GM18507 (cell line): ENCODE measurements at regions not wholly inside any gene's neighbourhood (a gene's known extent, or its start where the extent isn't known, plus 50 kb on each side); places are given as distances from the start of the nearest gene placed in this dataset.
"Not testable (repeated sequence)": the region's sequence is repeated elsewhere in the genome, so short reads cannot be mapped to it uniquely, and the experiment has no call there.

Source experiments
- DNase-seq: peaks from one replicate; pipeline ENCODE4 v3.0.0; 2011; ENCODE audit warnings: low read depth; ENCODE audit not compliant: insufficient read length; ENCODE audit errors: extremely low spot score
- FAIRE-seq: peaks from 2 replicates; lab custom pipeline; 2011; peaks lifted over from hg19 to GRCh38; lab: Jason Lieb, UNC

DNA sequence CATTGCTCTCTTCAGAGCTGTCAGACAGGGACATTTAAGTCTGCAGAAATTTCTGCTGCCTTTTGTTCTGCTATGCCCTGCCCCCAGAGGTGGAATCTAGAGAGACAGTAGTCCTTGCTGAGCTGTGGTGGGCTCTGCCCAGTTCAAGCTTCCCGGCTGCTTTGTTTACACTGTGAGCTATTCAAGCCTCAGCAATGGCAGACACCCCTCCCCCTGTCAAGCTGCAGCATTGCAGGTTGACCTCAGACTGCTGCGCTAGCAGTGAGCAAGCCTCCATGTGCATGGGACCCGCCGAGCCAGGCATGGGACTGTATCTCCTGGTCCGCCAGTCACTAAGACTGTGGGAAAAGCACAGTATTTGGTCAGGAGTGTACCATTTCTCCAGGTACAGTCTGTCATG lies 53.6 kb upstream of the MAPK10 start:
- not testable (repeated sequence) for FAIRE-seq, DNase-seq

DNA sequence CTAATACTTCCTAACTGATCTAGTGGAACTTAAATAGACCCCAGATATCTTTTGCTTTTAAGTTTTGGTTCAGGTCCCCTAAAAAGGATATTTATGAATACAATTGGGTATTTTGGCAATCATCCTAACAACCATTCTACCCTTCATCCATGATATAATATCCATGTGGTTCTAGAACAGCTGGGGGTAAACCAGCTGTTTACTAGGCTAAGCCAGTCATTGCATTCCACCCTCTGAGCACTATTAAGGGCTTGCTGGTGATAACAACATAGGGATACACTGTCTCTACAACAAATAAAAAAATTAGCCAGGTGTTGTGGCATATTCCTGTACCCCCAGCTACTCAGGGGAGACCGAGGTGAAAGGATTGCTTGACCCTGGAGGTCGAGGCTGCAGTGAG lies 54.8 kb upstream of the MAPK10 start:
- FAIRE-seq = no peak
- no peak for DNase-seq

DNA sequence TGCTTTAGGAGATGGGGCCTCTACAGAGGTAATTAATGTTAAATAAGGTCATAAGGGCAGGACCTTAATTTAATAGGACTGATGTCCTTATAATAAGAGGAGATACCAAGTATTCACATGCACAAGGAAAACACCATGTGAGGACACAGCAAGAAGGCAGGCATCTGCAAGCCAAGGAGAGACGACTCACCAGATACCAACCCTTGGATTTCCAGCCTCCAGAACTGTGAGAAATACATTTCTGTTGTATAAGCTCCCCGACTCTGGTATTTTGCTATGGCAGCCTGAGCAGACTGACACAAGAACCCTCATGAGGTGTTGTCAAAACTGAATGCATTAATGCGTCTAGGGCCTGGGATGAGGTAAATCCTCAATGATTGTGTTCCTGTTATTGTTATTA lies 56.2 kb upstream of the MAPK10 start:
- no peak for DNase-seq
- no peak for FAIRE-seq

DNA sequence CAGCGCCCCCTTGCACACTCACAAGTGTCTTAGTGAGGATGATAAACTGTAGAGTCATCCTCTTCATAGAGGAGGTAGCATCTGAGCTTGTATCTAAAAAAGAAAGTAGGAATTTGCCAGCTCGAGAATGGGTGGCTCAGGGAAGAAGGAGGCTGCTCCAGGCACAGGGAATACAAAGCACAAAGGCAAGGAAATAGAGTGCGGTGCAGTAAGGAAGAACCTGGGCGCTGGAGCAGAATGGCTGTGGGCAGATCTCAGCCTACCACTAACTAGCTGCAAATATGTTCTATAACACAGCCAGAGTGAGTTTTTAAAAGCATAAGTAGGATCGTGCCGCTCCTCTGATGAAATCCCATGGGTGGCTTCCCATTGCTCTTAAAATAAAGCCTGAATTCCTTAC lies 61.6 kb upstream of the MAPK10 start:
- FAIRE-seq (no peak), DNase-seq (no peak)

DNA sequence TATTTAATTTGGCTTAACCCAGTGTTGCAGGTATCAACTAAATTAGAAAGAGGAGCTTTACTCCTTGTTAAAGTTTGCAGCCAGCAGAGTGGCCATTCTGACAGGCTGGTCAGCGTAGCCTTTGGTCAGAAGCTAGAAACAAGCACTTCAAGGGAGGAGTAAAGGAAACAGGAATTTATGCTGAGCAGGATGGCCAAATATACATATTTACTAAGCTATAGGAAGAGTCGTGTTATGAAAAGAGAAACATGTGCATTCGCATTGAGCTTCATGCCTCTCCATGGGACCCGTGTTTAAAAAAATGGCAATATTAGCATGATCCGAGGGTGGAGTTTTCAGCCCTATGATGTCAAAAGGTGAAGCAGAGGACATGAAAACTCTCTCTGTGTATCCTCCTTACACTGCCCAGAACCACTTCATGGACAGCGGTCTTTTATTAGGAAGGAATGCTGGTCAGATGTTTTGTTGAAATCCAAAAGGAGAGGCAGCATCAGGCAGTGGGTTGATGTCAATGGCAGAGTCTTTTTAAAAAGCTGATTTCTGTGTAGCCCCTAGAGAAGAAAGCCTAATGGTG lies 71.8 kb upstream of the MAPK10 start:
- FAIRE-seq (no peak), DNase-seq (no peak)

DNA sequence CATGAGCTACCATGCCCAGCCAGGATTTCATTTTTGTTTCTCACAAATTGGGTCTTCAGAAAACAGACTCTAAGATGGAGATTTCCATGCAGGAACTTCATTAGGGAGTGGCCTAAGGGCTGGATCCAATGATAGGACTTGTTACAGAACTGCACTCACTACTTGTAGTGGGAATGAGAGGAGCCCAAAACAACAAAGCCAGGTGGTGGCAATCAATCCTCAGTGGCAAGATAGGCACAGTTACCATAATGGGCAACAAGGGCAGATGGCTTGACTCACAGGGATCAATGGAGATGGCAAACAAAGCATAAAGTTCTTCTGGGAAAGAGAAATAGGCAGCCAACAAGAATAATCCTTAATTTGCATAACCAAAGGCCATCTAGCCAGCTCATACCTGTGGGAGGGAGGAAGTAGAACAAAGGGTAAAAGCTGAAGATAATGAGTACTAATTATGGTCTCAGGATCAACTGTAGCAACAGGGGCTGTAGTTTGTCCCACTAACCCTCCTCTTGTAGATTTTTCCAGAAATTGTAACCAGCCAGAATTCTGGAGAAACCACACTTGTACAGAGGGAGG lies 72.8 kb upstream of the MAPK10 start:
- FAIRE-seq (no peak), DNase-seq (no peak)

DNA sequence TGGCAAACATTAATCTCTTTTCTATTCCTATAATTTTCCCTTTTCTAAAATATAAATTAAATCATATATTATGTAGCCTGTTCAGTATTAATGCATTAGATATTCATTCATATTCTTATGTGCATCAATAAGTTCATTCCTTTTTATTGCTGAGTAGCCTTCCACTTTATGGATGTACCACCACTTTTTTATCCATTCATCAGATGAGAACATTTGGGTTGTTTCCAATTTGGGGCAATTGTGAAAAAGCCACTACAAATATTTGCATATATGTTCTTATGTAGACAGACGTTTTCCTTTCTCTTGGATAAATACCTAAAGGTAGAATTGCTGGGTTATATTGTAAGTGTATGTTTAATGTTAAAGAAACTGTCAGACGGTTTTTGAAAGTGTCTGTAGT lies 79.4 kb upstream of the MAPK10 start:
- FAIRE-seq (no peak), DNase-seq (no peak)

DNA sequence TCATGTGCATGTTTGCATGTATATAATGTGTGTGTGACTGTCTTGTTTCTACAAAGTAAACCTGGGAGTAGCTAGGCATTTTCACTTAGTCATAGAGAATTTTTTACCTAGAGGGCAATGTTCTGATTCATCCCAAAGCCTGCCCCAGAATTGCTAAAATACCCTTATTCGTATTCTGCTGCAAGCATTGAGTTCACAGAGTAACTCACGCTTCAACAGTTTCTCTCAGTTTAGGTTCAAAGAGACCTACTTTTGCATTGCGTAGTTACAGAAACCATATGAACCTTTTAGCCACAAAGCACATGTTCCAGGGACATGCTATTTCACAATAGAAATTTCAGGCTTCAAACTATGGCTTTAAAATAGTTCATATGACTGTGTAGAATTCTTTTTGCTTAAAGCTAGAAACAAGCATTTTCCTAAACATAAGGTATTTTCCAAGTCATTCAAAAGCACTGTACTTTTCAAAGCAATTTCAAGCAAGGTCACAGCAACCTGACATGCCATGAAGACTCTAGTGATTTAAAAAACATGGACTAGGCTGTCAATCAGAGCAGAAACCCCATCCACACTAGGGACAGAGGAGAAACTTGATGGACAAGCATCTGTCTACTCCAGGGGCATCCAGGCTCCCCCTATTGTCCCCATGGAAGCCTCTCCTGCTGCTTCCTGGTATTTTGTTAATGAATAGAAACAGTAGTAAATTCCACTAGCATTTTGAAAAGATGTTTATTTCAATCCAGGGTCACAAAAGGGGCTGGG lies 81.5 kb upstream of the MAPK10 start:
- FAIRE-seq (peak; percentile 5), DNase-seq (no peak)

DNA sequence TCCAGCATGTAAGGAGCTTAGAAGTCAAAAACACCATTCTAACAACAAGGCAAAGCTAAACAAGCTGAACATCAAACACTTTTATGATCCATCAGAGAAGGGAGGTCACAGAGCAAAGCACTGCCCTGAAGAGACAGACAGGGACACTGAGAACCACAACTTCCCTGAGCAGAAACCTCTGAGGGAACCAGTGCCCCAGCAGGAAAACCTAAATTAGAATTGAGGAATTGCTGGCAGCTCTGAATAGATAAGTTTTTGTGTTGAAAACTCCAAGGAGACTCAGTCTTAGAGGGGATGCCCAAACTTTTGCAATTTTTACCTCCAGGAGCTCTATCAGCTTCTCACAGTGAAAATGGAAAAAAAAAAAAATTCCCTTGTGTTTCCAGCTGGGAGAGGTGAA lies 83.0 kb upstream of the MAPK10 start:
- FAIRE-seq (no peak), DNase-seq (no peak)

DNA sequence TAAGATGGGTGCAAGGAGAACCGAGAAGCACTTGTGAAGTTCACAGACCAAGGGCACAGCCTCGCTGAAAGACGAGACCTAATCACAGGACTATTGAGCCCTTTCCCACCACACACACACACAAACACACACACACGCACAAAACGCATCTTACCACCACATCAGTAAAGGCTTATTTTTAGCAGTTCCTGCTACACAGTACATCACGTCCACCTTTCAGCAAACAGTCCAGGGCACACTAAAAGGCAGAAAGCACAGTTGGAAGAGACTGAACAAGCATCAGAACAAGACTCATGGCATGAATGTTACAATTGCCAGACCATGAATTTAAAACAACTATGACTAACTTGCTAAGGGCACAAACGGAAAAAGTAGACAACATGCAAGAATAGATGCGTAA lies 83.6 kb upstream of the MAPK10 start:
- DNase-seq (no peak), FAIRE-seq (no peak)

DNA sequence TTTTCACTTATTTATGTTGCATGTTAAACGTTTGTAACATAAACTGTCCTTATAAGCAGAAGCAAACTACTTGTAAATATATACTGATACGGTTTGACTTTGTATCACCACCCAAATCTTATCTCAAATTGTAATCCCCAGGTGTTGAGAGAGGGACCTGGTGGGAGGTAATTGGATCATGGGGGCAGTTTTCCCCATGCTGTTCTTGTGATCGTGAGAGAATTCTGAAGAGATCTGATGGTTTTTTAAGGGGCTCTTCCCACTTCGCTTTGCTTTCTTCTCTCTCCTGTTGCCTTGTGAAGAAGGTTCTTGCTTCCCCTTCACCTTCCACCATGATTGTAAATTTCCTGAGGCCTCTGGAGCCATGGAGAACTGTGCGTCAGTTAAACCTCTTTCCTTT lies 87.1 kb upstream of the MAPK10 start:
- DNase-seq (no peak), FAIRE-seq (no peak)

DNA sequence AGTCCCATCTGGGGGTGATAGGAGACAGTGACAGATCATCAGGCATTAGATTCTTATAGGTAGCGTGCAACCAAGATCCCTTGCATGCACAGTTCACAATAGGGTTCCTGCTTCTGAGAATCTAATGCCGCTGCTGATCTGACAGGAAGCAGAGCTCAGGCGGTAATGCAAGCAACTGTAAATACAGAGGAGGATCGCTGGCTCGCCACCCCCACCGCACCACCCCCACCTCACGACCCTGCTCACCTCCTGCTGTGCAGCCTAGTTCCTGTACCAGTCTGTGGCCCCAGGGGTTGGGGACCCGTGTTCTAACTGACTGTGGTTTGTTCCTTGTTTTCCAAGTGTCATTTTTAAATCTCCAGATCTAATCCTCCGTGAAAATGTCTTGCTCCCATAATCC lies 89.0 kb upstream of the MAPK10 start:
- FAIRE-seq (no peak), DNase-seq (no peak)

DNA sequence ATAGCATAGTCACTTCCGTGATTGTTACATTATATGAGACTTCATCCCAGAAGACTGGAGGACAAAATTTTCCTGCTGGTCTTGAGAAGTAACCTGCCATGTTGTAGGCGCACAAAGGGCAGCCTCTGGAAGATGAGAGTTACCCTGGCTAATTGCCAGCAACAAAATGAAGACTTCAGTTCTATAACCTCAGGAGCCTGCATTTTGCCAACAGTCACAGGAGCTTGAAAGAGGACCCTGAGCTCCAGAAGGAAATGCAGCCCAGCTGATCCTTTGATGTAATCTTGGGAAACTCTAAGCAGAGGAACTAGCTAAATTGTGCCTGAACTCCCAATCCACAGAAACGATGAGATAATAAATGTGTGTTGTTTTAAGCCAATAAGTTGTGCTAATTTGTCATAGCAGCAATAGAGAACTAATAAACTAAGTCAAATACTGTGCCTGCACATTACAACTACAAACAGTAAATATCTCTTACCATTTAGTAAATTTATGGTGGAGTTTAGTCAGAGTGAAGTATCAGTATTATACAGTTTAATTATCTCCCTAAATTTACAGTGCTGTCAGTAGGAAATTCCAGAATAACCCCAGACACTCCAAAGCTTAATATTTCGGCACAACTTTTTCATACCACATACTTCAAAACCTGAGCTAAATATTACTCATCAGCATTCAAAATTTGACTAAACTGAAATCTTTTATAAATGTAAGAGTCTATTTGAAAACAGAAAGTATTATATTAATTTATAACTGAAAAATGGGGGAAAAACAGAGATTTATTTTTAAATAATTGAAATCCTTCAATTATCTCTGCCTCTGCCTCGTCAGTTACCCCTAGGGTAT lies 90.1 kb upstream of the MAPK10 start:
- FAIRE-seq (no peak), DNase-seq (no peak)

DNA sequence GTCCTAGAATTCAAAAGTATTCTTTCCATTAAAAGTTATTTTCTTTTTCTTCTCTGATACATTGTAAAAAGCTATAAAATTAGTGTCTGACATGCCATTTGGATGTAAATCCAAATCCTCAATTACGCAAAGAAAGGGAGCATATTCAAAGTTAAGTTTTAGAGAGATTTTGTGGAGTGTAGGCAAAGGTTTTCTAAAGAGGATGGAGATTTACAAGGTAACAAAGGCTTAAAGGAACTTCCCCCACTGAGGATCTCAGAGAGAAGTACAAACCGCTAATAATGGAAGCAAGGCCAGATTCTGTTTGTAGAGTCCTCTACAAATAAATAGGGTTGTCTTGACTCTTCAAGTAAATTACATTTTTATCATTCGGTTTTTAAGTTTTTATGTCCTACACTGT lies 91.0 kb upstream of the MAPK10 start:
- DNase-seq = no peak
- FAIRE-seq = no peak

DNA sequence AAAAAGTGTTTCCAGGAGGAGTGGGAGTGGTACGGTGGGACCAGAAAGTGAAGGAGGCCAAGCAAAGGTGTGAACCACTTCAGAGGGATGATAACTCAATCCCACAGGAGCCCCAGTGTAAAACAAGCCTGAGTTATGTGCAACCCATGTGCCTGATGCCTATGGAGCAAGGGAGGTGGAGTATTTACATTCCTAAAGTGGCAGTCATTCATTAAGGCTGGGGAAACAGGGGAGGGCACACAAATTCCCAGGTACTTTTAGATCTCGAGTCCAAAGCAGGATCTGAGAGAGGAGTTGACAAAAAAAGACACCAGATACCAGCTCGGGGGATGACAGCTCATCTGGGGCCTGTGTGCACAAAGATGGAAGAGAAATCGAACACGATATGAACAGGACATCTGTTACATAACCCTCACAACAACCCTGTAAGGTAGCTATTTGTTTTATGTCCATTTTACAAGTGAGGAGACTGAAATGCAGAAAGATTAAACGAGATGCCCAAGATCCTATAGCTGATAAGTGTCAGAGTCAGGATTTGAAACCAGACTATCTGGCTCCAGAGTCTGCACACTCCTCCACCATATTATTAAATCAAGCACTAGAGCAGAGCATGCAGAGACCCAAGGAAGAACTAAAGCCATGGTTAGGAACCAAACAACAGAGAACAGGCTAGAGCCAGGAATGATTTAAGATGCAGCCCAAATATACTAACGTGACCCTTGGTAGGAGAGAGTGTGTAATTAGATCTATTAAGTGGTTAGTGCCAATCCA lies 91.9 kb upstream of the MAPK10 start:
- FAIRE-seq (no peak), DNase-seq (no peak)

DNA sequence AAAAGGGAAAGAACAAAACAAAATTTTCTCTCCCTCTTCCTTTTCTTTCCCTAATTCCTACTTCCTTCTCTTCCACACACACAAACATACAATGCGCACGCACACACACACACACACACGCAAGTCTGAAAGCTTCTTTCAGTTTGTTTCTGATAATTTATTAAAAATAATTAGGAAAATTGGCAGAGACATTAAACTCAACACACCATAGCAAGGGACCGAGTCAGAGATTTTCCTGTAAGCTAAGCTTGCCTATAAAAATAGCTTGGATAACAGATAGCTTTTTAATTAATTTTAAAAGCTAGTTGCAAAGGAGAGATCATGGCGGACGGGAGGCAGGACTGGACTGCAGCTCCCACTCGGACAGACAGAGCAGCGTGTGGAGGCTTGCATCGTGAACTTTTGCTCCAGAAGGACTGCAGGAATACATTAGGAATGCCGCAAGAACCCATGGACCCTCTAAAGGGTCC lies 92.6 kb upstream of the MAPK10 start:
- no peak for FAIRE-seq
- no peak for DNase-seq

DNA sequence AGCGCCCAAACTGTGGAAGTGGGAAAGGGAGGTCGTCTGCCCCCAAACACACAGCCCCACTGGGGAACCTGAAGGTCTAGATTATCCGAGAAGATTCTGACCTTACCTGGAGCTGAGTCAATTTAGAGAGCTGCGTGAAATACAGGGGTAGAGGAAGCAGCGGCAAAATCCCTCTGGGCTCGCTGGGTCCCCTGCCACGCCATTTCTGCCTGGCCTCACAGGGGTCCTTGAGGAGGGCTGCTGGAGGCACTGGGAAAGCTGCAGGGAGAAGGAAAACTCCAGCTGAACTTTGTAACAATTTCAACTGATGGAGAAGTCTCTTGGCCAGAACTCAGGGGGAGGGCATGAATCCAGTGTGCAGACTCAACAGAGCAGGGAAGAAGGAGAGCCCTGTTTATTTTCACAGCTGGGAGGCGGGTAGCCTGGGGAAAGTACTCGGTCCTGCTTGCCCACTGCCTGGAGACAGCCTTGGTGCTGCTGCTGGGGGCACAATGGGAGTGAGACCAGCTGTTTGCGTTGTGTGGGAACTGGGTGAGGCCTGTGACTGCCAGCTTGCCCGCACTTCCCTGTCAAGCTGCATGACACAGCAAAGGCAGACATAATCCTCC lies 93.2 kb upstream of the MAPK10 start:
- no peak for DNase-seq
- no peak for FAIRE-seq

DNA sequence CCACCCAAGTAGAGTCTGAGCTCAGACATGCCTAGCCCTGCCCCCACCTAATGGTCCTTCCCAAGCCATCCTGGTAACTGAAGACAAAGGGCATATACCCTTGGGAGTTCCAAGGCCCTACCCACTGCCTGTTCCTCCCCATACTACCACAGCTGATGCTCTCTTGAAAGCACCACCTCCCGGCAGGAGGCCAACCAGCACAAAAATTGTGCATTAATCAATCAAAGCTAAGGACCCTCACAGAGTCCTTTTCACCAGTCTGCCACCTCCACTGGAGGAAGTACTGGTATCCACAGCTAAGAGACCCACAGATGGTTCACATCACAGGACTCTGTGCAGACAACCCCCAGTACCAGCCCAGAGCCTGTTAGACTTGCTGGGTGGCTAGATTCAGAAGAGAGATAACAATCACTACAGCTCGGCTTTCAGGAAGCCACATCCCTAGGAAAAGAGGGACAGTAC lies 93.8 kb upstream of the MAPK10 start:
- not testable (repeated sequence) for FAIRE-seq, DNase-seq

DNA sequence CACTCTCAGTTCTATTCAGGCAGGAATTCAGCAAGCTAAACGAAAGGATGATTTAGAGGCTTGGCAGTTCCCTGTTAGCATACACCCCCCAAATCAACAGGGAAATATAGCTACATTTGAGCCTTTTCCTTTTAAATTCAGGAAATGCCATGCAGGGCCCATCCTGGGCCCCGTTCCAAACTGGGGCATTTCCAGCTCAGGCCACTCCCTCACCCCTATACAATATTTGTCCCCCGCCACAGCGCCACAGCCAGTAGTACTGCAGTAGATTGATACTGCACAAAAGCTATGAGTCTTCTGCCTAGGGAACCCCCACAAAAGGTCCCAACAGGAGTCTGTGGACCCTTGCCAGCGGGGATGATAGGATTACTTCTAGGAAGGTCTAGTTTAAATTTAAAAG lies 102.0 kb upstream of the MAPK10 start:
- FAIRE-seq (no peak), DNase-seq (no peak)
